SU-DHL-6 (cell line): ENCODE measurements at regions not wholly inside any gene's neighbourhood (a gene's known extent, or its start where the extent isn't known, plus 50 kb on each side); places are given as distances from the start of the nearest gene placed in this dataset.
"Not testable (repeated sequence)": the region's sequence is repeated elsewhere in the genome, so short reads cannot be mapped to it uniquely, and the experiment has no call there.

Experiments used
- H2AFZ ChIP-seq: fragments of 200-600 bp; sonication (generic); 2 replicates; pipeline ENCODE4 v1.6.1; 2014; ENCODE audit warnings: low read depth, mild to moderate bottlenecking, moderate library complexity, mixed read lengths, antibody characterized with exemption, low read length; ENCODE audit not compliant: severe bottlenecking
- H3F3A ChIP-seq: fragments of 200-600 bp; shearing (Covaris generic); 2 replicates; pipeline ENCODE4 v1.6.0; 2016; ENCODE audit warnings: antibody characterized with exemption, mild to moderate bottlenecking; ENCODE audit not compliant: insufficient read depth
- H3K27ac ChIP-seq: fragments of 200-600 bp; sonication (generic); 2 replicates; pipeline ENCODE4 v1.5.1; 2016; ENCODE audit warnings: low read depth, mild to moderate bottlenecking, low read length, moderate library complexity, mixed read lengths
- H3K27me3 ChIP-seq: fragments of 200-600 bp; sonication (generic), shearing (Covaris generic); 2 replicates; pipeline ENCODE4 v1.6.0; 2014; ENCODE audit warnings: mild to moderate bottlenecking, low read length
- H3K36me3 ChIP-seq: fragments of 200-600 bp; sonication (generic); 2 replicates; pipeline ENCODE4 v1.6.1; 2014; ENCODE audit warnings: mild to moderate bottlenecking, low read length, mixed read lengths
- H3K4me2 ChIP-seq: fragments of 300-600, 200-600 bp; shearing (Covaris generic), sonication (generic); 2 replicates; pipeline ENCODE4 v1.6.0; 2014; ENCODE audit warnings: low read length, low read depth, mild to moderate bottlenecking; ENCODE audit not compliant: poor library complexity, severe bottlenecking
- H3K4me3 ChIP-seq: fragments of 200-600 bp; sonication (generic); 2 replicates; pipeline ENCODE4 v1.5.1; 2014; ENCODE audit warnings: antibody characterized with exemption, low read length, mild to moderate bottlenecking, mixed read lengths; ENCODE audit not compliant: insufficient read depth, poor library complexity, severe bottlenecking
- H3K79me2 ChIP-seq: fragments of 200-600 bp; sonication (generic); 2 replicates; pipeline ENCODE4 v1.6.1; 2014; ENCODE audit warnings: mild to moderate bottlenecking, low read length, moderate library complexity; ENCODE audit not compliant: insufficient read depth
- H3K9ac ChIP-seq: fragments of 200-600 bp; sonication (generic); 2 replicates; pipeline ENCODE4 v1.7.0; 2014; ENCODE audit warnings: mild to moderate bottlenecking, low read length
- H3K9me2 ChIP-seq: fragments of 200-600 bp; sonication (generic); replicated peaks from 2 replicates; pipeline ENCODE4 v1.6.1; 2014; ENCODE audit warnings: low read length; ENCODE audit not compliant: insufficient read depth
- H3K9me3 ChIP-seq: fragments of 200-600 bp; sonication (generic); 2 replicates; pipeline ENCODE4 v1.6.1; 2014; ENCODE audit warnings: low read length, mixed read lengths; ENCODE audit not compliant: insufficient read depth
- H4K20me1 ChIP-seq: fragments of 200-600 bp; sonication (generic); 2 replicates; pipeline ENCODE4 v1.6.1; 2014; ENCODE audit warnings: low read depth, mild to moderate bottlenecking, antibody characterized with exemption, low read length, moderate library complexity, mixed read lengths
- CTCF ChIP-seq: fragments of 200-600 bp; sonication (generic); IDR thresholded peaks from one replicate; pipeline ENCODE4 v1.5.1; 2017; ENCODE audit warnings: antibody characterized with exemption, mild to moderate bottlenecking, low read length, moderate library complexity; ENCODE audit not compliant: insufficient read depth, poor library complexity, severe bottlenecking
- EZH2phosphoT487 ChIP-seq: fragments of 200-600 bp; sonication (generic), shearing (Covaris generic); conservative IDR thresholded peaks from 2 replicates; pipeline ENCODE4 v1.6.1; 2018; ENCODE audit warnings: mild to moderate bottlenecking, antibody characterized with exemption, low read length, moderate library complexity, mixed read lengths

GRCh38 chr14:38669027-38669426, 413.1 kb upstream of the CLEC14A start:
- Histone ChIP-seq H3K27ac (no peak overlapping the region), H2AFZ (no peak overlapping the region), H3K4me2 (no peak overlapping the region), H3F3A (no peaks in the 10 kb centered on the region), H3K9me2 (no peaks in the 10 kb centered on the region), H3K79me2 (no peaks in the 10 kb centered on the region), H3K36me3 (no peaks in the 10 kb centered on the region), H3K9me3 (no peaks in the 10 kb centered on the region), H4K20me1 (no peaks in the 10 kb centered on the region), H3K4me3 (no peak overlapping the region), H3K9ac (no peak overlapping the region), H3K27me3 (no peaks in the 10 kb centered on the region)
- TF ChIP-seq CTCF (no peak), EZH2phosphoT487 (no peak)

DNA sequence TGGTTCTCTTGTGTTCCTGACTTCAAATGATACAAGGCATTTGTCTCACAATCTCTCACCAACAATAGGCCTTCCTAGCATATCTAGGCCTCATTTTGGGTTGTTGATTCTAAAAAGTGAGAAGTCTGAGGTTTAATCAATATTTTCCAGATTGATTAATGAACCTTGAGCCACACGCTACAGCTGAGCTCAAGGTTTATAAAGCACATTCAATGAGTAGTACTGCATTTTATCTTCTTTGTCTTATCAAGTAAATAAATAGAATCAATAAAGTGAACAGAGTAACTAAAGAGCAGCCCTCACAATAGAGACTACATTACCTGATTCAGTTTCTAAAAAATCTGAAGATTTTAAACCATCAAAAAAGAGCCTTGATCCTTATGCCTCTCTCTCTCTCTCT, 407.5 kb upstream of the CLEC14A start:
- TF ChIP-seq CTCF (no peak), EZH2phosphoT487 (no peak)
- Histone ChIP-seq H3K4me3 (no peak overlapping the region), H2AFZ (no peak overlapping the region), H3K9me2 (no peaks in the 10 kb centered on the region), H3F3A (no peaks in the 10 kb centered on the region), H3K27ac (no peak overlapping the region), H4K20me1 (no peaks in the 10 kb centered on the region), H3K79me2 (no peaks in the 10 kb centered on the region), H3K36me3 (no peaks in the 10 kb centered on the region), H3K4me2 (no peak overlapping the region), H3K27me3 (no peaks in the 10 kb centered on the region), H3K9me3 (no peaks in the 10 kb centered on the region), H3K9ac (no peak overlapping the region)

DNA sequence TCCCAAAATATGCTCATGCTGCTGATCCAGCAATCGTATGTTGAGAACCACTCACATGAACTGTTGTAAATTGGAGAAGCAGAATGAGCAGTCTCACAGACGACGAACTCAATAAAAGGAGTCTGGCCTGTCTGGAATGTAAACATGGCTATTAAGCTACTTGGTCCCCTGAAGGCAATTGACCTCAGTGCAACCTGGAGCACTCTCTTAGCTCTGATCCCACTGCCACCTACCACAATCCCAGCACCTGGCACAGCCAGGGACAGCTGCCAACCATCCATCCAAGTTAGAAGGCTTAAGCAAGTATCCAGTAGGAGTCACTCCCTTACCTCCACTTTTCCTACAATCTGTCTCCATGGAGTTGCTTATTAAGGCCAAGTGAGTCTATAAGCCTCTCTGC, 406.9 kb upstream of the CLEC14A start:
- Histone ChIP-seq H3K9ac (no peak overlapping the region), H2AFZ (no peak overlapping the region), H4K20me1 (no peaks in the 10 kb centered on the region), H3K36me3 (no peaks in the 10 kb centered on the region), H3K27me3 (no peaks in the 10 kb centered on the region), H3K4me3 (no peak overlapping the region), H3K9me3 (no peaks in the 10 kb centered on the region), H3F3A (no peaks in the 10 kb centered on the region), H3K79me2 (no peaks in the 10 kb centered on the region), H3K27ac (no peak overlapping the region), H3K4me2 (no peak overlapping the region), H3K9me2 (no peaks in the 10 kb centered on the region)
- TF ChIP-seq EZH2phosphoT487, result no peak
- no peak for TF ChIP-seq CTCF

GRCh38 chr14:38646391-38646790, 390.5 kb upstream of the CLEC14A start:
- Histone ChIP-seq H3K79me2 (no peaks in the 10 kb centered on the region), H3K4me2 (no peak overlapping the region), H3K9me3 (no peaks in the 10 kb centered on the region), H3K36me3 (no peaks in the 10 kb centered on the region), H3K27ac (no peak overlapping the region), H3K9ac (no peak overlapping the region), H3F3A (no peaks in the 10 kb centered on the region), H3K27me3 (no peaks in the 10 kb centered on the region), H3K4me3 (no peak overlapping the region), H4K20me1 (no peaks in the 10 kb centered on the region), H3K9me2 (no peaks in the 10 kb centered on the region), H2AFZ (no peak overlapping the region)
- TF ChIP-seq CTCF, result no peak
- no peak for TF ChIP-seq EZH2phosphoT487

DNA sequence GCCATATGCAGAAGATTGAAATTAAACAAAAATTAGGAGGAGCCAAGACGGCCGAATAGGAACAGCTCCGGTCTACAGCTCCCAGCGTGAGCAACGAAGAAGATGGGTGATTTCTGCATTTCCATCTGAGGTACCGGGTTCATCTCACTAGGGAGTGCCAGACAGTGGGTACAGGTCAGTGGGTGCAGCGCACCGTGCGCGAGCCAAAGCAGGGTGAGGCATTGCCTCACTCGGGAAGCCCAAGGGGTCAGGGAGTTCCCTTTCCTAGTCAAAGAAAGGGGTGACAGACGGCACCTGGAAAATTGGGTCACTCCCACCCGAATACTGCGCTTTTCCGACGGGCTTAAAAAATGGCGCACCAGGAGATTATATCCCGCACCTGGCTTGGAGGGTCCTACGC, 379.0 kb upstream of the CLEC14A start:
- not testable (repeated sequence) for H3K36me3 ChIP-seq, H2AFZ ChIP-seq, H3K4me3 ChIP-seq, H4K20me1 ChIP-seq, H3K27ac ChIP-seq, H3K9me2 ChIP-seq, H3K4me2 ChIP-seq, H3F3A ChIP-seq, H3K9me3 ChIP-seq, H3K79me2 ChIP-seq, H3K27me3 ChIP-seq, H3K9ac ChIP-seq
